ENCODE measurements at regions not wholly inside any gene's neighbourhood (a gene's known extent, or its start where the extent isn't known, plus 50 kb on each side); places are given as distances from the start of the nearest gene placed in this dataset.
A peak's percentile ranks its signal among the peaks of the same experiment; 100 is the strongest.
"Not testable (repeated sequence)": the region's sequence is repeated elsewhere in the genome, so short reads cannot be mapped to it uniquely, and the experiment has no call there.

DNA sequence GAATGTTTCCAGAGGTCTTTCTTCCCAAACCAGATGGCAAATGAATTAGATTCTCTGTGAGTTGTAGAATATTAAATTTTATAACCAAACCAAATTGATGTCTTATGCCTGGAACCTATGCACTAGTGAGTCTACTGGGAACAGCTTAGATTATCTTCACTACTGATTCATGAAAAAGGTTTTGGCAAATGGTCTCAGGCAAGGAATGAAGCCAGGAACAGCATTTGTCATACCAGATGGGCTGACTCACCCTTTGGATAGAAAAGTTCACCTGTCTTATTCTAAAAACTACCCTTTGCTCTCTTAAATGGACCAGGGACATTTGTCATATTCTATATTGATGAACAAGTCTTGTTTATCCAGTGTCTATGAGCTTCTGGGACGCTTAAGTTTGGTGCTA lies 135.4 kb upstream of the ECI2 start:
- Histone ChIP-seq H3K36me3 (no peaks in the 10 kb centered on the region), H3K4me3 (no peak overlapping the region), H3K4me1 (replicated peaks) (no peaks in the 10 kb centered on the region), H3K27me3 (replicated peaks) (peaks cover 3% of the 10 kb centered on the region; the same call in 1 of the 2 replicates), H3K27ac (no peak overlapping the region), H3K9me3 (replicated peaks) (no peaks in the 10 kb centered on the region)
- DNase-seq (ENCODE audit: low read depth in 1 of 2, low spot score in 2 of 2) = no peak

DNA sequence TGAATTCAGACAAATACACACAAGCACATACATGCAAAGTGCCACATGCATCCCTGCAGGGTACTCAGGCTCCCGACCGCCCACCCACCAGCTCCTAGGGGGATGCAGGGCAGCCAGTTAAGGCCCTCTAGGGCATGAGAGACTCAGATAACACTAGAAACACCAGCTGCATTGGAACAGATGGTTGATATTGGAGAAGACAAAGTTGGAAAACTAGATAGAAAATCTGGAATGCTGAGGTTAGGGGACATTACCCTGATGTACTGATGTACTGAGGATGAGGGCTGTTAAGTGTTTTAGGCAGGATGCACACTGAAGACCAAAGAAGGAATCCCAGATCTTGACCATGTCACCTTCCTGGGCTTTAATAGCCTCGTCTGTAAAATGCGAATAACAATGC lies 134.6 kb upstream of the ECI2 start:
- Histone ChIP-seq H3K9me3 (replicated peaks) (no peaks in the 10 kb centered on the region), H3K27me3 (replicated peaks) (peaks cover 3% of the 10 kb centered on the region; the same call in 1 of the 2 replicates), H3K27ac (no peak overlapping the region), H3K4me3 (no peak overlapping the region), H3K36me3 (no peaks in the 10 kb centered on the region), H3K4me1 (replicated peaks) (no peaks in the 10 kb centered on the region)
- DNase-seq (ENCODE audit: low read depth in 1 of 2, low spot score in 2 of 2) = no peak

DNA sequence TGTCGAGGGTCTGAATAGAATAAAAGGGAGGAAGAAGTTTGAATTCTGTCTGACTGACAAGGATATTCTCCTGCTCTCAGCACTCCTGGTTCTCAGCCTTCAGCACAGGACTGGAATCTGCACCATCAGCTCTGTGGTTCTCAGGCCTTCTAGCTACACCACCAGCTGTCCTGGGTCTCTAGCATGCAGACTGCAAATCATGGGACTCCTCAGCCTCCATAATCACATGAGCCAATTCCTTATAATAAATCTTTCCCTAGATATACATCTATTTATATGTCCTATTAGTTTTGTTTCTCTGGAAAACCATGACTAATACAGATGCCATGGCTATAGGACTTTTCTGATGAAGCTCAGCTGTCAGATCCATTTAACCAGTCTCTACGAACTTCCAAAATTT lies 132.8 kb upstream of the ECI2 start:
- Histone ChIP-seq H3K36me3 (no peaks in the 10 kb centered on the region), H3K9me3 (replicated peaks) (no peaks in the 10 kb centered on the region), H3K4me3 (no peak overlapping the region), H3K27me3 (replicated peaks) (peaks cover 3% of the 10 kb centered on the region; the same call in 1 of the 2 replicates), H3K27ac (no peak overlapping the region), H3K4me1 (replicated peaks) (no peaks in the 10 kb centered on the region)
- no peak for DNase-seq (ENCODE audit: low read depth in 1 of 2, low spot score in 2 of 2)

DNA sequence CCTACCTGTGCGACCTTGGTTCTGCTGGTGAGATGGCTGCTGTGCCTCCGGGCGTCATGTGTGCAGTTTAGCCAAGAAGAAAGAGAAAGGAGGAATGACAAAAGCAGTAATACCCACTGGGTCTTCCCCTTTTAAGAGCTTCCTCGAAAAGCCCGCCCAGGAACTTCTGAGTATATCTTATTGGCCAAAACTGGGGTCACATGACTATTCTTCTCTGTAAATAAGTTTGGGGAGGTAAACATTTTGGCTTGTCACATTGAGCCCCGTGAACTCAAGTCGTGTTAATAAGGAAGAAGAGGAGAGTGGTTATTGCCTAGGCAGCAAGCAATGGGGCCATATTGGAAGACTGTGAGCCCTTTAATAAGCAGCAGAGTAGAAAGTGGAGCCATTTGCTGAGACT lies 130.4 kb upstream of the ECI2 start:
- H3K27ac ChIP-seq = no peak overlapping the region
- no peaks in the 10 kb centered on the region for H3K4me1 ChIP-seq (replicated peaks)
- no peaks in the 10 kb centered on the region for H3K9me3 ChIP-seq (replicated peaks)
- no peaks in the 10 kb centered on the region for H3K36me3 ChIP-seq
- no peak overlapping the region for H3K4me3 ChIP-seq
- no peak for DNase-seq (ENCODE audit: low read depth in 1 of 2, low spot score in 2 of 2)
- no peaks in the 10 kb centered on the region for H3K27me3 ChIP-seq (replicated peaks)

DNA sequence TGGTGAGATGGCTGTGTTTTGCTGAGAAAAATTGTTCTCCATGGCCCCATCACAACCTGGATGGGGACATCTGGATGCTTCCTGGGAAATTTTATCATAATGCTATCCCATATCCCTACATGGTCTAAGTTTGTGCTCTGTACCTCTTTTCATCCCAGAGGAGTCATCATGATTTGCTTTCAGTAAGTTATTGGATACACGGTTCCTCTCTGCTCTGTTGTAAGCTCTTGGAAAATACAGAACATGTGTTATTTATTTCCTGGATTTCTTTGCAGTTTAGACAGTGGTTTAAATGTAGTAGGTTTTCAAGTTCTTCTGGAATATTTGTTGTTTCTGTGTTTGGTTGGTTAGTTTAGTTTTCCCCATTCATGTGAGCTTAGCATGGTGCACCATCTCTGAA lies 129.2 kb upstream of the ECI2 start:
- no peaks in the 10 kb centered on the region for H3K4me1 ChIP-seq (replicated peaks)
- H3K36me3 ChIP-seq = no peaks in the 10 kb centered on the region
- no peak overlapping the region for H3K27ac ChIP-seq
- H3K27me3 ChIP-seq (replicated peaks) = no peaks in the 10 kb centered on the region
- H3K9me3 ChIP-seq (replicated peaks) = no peaks in the 10 kb centered on the region
- DNase-seq (ENCODE audit: low read depth in 1 of 2, low spot score in 2 of 2) = no peak
- H3K4me3 ChIP-seq = no peak overlapping the region

DNA sequence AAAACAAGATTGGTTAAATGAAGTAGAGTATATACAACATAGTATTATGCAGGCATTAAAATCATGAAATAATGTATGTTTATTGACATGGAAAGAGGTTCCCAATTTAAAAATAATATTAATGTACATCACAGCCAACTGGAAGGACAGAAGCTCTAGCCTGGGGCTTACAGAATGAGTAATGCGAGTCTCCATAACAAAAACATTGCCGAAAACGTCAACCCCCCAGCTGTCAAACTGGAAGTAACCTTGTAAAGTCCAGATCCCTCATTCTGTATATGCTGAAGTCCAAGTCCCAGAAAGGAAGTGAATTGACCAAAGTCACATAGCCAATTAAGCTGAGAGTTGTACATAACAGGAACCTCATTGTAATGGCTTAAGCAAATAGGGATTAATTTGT lies 128.7 kb upstream of the ECI2 start:
- H3K27me3 ChIP-seq (replicated peaks) = no peaks in the 10 kb centered on the region
- no peak overlapping the region for H3K27ac ChIP-seq

DNA sequence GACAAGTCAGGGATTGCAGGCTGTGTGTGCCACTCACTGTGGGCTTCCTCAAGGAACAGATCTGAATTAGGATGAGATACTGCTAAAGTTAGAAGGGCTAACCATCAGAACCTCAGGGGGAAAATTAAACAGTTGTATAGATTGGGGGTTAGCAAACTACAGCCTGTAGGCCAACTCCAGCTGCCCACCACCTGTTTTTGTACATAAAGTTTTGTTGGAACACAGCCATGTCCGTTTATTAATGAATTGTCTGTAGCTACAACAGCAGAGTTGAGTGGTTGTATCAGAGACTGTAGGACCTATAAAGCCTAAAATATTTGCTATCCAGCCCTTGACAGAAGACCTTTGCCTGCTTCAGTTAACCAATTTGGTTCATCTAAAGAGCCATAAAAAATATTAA lies 127.2 kb upstream of the ECI2 start:
- Histone ChIP-seq H3K27me3 (replicated peaks) (no peaks in the 10 kb centered on the region), H3K27ac (no peak overlapping the region), H3K9me3 (replicated peaks) (no peaks in the 10 kb centered on the region), H3K4me1 (replicated peaks) (no peaks in the 10 kb centered on the region), H3K4me3 (no peak overlapping the region), H3K36me3 (no peaks in the 10 kb centered on the region)
- DNase-seq (ENCODE audit: low read depth in 1 of 2, low spot score in 2 of 2) = no peak

More for the DNA sequence above, 128.7 kb upstream of the ECI2 start:
- H3K4me3 ChIP-seq = no peak overlapping the region
- no peaks in the 10 kb centered on the region for H3K4me1 ChIP-seq (replicated peaks)
- no peak for DNase-seq (ENCODE audit: low read depth in 1 of 2, low spot score in 2 of 2)
- no peaks in the 10 kb centered on the region for H3K9me3 ChIP-seq (replicated peaks)
- H3K36me3 ChIP-seq = no peaks in the 10 kb centered on the region

DNA sequence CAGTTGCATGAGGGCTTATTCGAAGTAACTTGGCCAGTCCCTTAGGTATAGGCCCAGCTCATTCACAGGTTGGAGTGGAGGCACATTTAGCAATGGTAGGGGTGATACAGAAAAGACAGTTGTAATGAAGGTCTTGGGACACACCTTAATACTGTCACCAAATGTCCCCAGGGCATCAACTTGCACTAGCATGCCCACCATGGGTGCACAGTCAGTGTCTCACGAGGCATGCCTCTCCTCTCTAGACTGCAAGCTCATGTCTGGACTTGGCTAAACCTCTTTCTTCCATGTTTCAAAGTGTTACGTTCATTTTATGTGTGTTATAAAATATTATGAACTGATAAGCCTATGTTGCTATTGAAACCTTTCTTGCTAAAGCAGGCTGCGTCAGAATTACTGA lies 124.0 kb upstream of the ECI2 start:
- H3K4me1 ChIP-seq (replicated peaks) = no peaks in the 10 kb centered on the region
- H3K27me3 ChIP-seq (replicated peaks) = no peaks in the 10 kb centered on the region
- H3K27ac ChIP-seq = no peak overlapping the region
- H3K9me3 ChIP-seq (replicated peaks) = no peaks in the 10 kb centered on the region
- H3K36me3 ChIP-seq = no peaks in the 10 kb centered on the region
- H3K4me3 ChIP-seq = no peak overlapping the region
- no peak for DNase-seq (ENCODE audit: low read depth in 1 of 2, low spot score in 2 of 2)

DNA sequence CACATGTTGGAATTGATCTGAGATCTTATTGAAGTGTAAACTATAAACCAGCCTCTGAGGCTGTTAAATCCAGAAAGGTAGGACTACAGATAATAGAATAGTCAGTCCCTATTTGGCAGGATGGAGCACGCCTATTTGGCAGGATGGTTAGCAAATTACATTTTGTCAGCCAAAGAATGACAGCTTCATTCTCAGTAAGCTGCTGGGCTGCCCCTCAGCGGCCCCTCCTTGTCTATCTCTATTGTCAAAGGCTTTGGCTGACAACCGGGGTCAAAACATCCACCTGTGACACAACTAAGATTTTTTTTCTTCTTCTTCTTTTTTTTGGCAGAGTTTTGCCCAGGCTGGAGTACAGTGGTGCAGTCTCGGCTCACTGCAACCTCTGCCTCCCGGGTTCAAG lies 123.4 kb upstream of the ECI2 start:
- Histone ChIP-seq H3K27me3 (replicated peaks) (no peaks in the 10 kb centered on the region), H3K4me3 (no peak overlapping the region), H3K36me3 (no peaks in the 10 kb centered on the region), H3K9me3 (replicated peaks) (no peaks in the 10 kb centered on the region), H3K4me1 (replicated peaks) (peaks cover 5% of the 10 kb centered on the region; the same call in 1 of the 2 replicates), H3K27ac (no peak overlapping the region)
- DNase-seq (ENCODE audit: low read depth in 1 of 2, low spot score in 2 of 2) = no peak

DNA sequence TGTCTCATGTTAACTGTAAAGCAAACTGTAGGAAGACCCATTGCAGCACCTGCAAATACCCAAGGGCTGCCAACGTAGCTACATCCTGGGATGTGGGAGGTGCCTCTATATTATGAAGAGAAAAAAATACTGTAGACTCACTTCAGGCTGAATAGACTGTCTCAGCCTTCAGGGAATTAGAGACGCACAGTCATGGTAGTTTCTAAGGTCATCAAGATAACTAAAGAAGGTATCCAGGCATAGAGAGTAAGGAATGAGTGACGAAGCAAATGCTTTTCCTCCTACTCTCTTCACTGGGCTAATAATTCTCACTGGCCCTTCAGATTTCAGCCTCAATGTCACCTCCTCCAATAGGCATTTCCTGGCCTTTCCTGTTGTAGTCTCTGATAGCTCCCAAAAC lies 121.6 kb upstream of the ECI2 start:
- H3K9me3 ChIP-seq (replicated peaks) = no peaks in the 10 kb centered on the region
- H3K36me3 ChIP-seq = no peaks in the 10 kb centered on the region
- H3K27me3 ChIP-seq (replicated peaks) = no peaks in the 10 kb centered on the region
- H3K27ac ChIP-seq = no peak overlapping the region
- H3K4me1 ChIP-seq (replicated peaks) = peaks cover 7% of the 10 kb centered on the region; the same call in 1 of the 2 replicates
- no peak for DNase-seq (ENCODE audit: low read depth in 1 of 2, low spot score in 2 of 2)
- H3K4me3 ChIP-seq = no peak overlapping the region

DNA sequence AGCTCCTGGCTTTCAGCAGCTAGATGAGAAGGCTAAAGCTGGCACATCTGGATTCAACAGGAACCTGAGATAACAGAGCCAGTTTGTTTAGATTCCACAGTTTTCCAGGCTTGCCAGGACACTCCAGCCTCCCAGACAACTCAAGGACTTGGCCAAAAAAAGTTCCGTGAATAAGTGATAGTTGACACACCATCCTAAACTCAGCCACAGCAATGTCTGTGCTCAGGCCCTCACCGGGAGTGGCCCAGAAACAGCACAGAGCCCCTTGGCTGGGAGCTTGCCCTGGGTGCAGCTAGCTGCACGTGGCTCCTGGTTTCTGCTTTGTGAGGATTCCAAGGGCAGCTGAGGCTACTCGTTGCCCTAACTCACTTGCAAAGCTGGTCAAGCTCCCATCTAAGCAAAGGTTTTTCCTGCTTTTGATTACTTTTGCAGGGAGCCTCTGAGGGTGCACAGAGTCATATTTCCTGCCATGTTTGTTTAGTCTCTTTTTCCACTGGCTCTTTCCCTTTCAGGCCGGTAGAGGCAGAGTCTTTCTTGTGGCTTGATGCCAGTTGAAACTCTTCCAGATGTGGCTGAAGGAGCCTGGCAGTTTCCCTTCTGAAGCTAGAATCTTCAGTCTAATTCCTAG lies 118.3 kb upstream of the ECI2 start:
- peaks cover 7% of the 10 kb centered on the region; the same call in 1 of the 2 replicates for H3K4me1 ChIP-seq (replicated peaks)

DNA sequence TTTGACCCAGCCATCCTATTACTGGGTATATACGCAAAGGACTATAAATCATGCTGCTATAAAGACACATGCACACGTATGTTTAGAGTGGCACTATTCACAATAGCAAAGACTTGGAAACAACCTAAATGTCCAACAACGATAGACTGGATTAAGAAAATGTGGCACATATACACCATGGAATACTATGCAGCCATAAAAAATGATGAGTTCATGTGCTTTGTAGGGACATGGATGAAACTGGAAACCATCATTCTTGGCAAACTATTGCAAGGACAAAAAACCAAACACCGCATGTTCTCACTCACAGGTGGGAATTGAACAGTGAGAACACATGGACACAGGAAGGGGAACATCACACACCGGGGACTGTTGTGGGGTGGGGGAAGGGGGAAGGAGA lies 117.1 kb upstream of the ECI2 start:
- H3K27ac ChIP-seq; H3K27me3 ChIP-seq (replicated peaks); DNase-seq (ENCODE audit: low read depth in 1 of 2, low spot score in 2 of 2); H3K4me1 ChIP-seq (replicated peaks); H3K4me3 ChIP-seq; H3K36me3 ChIP-seq; H3K9me3 ChIP-seq (replicated peaks): not testable (repeated sequence)

More for the DNA sequence above, 118.3 kb upstream of the ECI2 start:
- no peak overlapping the region for H3K4me3 ChIP-seq
- no peaks in the 10 kb centered on the region for H3K27me3 ChIP-seq (replicated peaks)
- H3K9me3 ChIP-seq (replicated peaks) = no peaks in the 10 kb centered on the region
- no peaks in the 10 kb centered on the region for H3K36me3 ChIP-seq
- H3K27ac ChIP-seq = no peak overlapping the region
- DNase-seq (ENCODE audit: low read depth in 1 of 2, low spot score in 2 of 2) = peak in 1 of 2 experiments; percentile 21

DNA sequence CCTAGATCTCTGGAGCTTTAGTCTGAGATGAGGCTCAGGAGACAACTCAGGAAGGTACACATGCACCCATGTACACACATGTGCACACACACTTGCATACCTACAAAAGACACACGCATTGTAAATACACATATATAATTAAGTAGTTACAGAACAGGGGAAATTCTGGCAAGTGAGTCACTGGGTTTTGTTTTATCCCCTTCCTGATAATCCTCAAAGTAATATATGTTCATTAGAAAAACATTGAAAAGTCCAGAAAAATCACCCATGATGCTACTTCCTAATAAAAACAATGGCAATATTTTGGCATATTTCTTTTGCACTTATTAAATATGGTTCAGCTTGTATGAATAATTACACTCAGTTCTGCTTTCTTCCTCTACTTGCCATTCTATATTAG lies 115.3 kb upstream of the ECI2 start:
- no peaks in the 10 kb centered on the region for H3K27me3 ChIP-seq (replicated peaks)
- H3K4me1 ChIP-seq (replicated peaks) = peaks cover 7% of the 10 kb centered on the region; the same call in 1 of the 2 replicates
- H3K4me3 ChIP-seq = no peak overlapping the region
- no peak overlapping the region for H3K27ac ChIP-seq
- DNase-seq (ENCODE audit: low read depth in 1 of 2, low spot score in 2 of 2) = no peak
- H3K9me3 ChIP-seq (replicated peaks) = no peaks in the 10 kb centered on the region
- no peaks in the 10 kb centered on the region for H3K36me3 ChIP-seq

DNA sequence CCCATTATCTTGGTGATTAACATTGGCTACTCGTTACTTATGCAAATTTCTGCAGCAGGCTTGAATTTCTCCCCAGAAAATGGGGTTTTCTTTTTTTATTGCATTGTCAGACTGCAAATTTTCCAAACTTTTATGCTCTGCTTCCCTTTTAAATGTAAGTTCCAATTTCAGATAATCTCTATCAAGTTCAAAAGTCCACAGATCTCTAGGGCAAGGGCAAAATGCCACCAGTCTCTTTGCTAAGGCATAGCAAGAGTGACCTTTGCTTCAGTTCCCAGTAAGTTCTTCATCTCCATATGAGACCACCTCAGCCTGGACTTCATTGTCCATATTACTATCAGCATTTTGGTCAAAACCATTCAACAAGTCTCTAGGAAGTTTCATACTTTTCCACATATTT lies 108.5 kb upstream of the ECI2 start:
- not testable (repeated sequence) for H3K4me3 ChIP-seq; DNase-seq (ENCODE audit: low read depth in 1 of 2, low spot score in 2 of 2); H3K9me3 ChIP-seq (replicated peaks); H3K27ac ChIP-seq; H3K4me1 ChIP-seq (replicated peaks); H3K36me3 ChIP-seq; H3K27me3 ChIP-seq (replicated peaks)

DNA sequence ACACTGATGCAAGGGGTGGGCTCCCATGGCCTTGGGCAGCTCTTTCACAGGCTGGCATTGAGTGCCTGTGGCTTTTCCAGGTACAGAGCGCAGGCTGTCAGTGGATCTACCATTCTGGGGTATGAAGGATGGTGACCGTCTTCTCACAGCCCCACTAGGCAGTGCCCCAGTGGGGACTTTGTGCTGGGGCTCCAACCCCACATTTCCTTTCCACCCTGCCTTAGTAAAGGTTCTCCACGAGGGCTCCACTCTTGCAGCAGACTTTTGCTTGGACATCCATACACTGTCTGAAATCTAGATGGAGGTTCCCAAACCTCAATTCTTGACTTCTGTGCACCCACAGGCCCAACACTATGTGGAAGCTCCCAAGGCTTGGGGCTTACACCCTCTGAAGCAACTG lies 107.9 kb upstream of the ECI2 start:
- H3K9me3 ChIP-seq (replicated peaks) = no peaks in the 10 kb centered on the region; the same call in 1 of the 2 replicates
- H3K4me3 ChIP-seq = no peak overlapping the region
- H3K27me3 ChIP-seq (replicated peaks) = 0 out of 2 replicates have a peak, but pooled peaks cover 3% of the 10 kb centered on the region
- no peaks in the 10 kb centered on the region for H3K4me1 ChIP-seq (replicated peaks)
- no peaks in the 10 kb centered on the region for H3K36me3 ChIP-seq
- DNase-seq (ENCODE audit: low read depth in 1 of 2, low spot score in 2 of 2) = no peak
- H3K27ac ChIP-seq = no peak overlapping the region

All from SJSA1 (cell line).